Neural progenitor cell (in vitro differentiated cells): ENCODE measurements at regions not wholly inside any gene's neighbourhood (a gene's known extent, or its start where the extent isn't known, plus 50 kb on each side); places are given as distances from the start of the nearest gene placed in this dataset.
"Not testable (repeated sequence)": the region's sequence is repeated elsewhere in the genome, so short reads cannot be mapped to it uniquely, and the experiment has no call there.

Experiments
- EZH2 ChIP-seq: fragments of 200-600 bp; sonication (generic); IDR thresholded peaks from 2 replicates; pipeline ENCODE4 v1.6.1; 2017; ENCODE audit warnings: antibody characterized with exemption, mild to moderate bottlenecking, moderate library complexity
- EZH2phosphoT487 ChIP-seq: fragments of 200-600 bp; sonication (generic); IDR thresholded peaks from 2 replicates; pipeline ENCODE4 v1.6.1; 2017; ENCODE audit warnings: antibody characterized with exemption
- TF ChIP-seq, protein P1 (sequence below): fragments of 200-600 bp; sonication (generic); IDR thresholded peaks from 2 replicates; pipeline ENCODE4 v1.5.1; 2017; ENCODE audit warnings: antibody characterized with exemption, mild to moderate bottlenecking

DNA sequence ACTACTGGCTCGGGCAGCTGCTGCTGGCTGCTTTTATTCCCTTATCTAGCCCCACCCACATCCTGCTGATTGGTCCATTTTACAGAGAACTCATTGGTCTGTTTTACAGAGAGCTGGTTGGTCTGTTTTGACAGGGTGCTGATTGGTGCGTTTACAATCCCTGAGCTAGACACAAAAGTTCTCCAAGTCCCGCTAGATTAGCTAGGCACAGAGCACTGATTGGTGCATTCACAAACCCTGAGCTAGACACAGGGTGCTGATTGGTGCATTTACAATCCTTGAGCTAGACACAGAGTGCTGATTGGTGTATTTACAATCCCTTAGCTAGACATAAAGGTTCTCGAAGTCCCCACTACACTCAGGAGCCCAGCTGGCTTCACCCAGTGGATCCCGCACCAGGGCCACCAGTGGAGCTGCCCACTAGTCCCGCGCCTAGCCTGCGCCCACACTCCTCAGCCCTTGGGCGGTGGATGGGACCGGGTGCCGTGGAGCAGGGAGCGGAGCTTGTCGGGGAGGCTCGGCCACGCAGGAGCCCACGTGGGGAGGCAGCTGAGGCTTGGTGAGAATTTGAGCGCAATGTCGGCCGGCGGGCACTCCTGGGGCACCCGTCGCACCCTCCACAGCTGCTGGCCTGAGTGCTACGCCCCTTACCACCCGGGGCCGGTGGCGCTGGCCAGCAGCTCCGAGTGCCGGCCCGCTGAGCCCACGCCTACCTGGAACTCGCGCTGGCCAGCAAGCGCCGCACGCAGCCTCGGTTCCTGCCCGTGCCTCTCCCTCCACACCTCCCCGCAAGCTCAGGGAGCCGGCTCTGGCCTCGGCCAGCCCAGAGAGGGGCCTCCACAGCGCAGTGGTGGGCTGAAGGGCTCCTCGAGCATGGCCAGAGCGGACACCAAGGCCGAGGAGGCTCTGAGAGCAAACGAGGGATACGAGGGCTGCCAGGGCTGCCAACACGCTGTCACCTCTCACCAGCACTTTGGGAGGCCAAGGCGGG, 91.1 kb upstream of the HS3ST2 start:
- TF ChIP-seq EZH2, EZH2phosphoT487: not testable (repeated sequence)
- TF ChIP-seq, protein P1, sequence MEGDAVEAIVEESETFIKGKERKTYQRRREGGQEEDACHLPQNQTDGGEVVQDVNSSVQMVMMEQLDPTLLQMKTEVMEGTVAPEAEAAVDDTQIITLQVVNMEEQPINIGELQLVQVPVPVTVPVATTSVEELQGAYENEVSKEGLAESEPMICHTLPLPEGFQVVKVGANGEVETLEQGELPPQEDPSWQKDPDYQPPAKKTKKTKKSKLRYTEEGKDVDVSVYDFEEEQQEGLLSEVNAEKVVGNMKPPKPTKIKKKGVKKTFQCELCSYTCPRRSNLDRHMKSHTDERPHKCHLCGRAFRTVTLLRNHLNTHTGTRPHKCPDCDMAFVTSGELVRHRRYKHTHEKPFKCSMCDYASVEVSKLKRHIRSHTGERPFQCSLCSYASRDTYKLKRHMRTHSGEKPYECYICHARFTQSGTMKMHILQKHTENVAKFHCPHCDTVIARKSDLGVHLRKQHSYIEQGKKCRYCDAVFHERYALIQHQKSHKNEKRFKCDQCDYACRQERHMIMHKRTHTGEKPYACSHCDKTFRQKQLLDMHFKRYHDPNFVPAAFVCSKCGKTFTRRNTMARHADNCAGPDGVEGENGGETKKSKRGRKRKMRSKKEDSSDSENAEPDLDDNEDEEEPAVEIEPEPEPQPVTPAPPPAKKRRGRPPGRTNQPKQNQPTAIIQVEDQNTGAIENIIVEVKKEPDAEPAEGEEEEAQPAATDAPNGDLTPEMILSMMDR: not testable (repeated sequence)
